ENCODE measurements at regions not wholly inside any gene's neighbourhood (a gene's known extent, or its start where the extent isn't known, plus 50 kb on each side); places are given as distances from the start of the nearest gene placed in this dataset.

- DNase-seq (no peak), ATAC-seq (no peak)
- no peak overlapping the region for H3K27ac Mint-ChIP-seq
- H3K4me3 Mint-ChIP-seq, result no peak overlapping the region
- H3K27me3 Mint-ChIP-seq, result peaks cover 95% of the 10 kb centered on the region
- no peaks in the 10 kb centered on the region for H3K4me1 Mint-ChIP-seq
- H3K9me3 Mint-ChIP-seq, result no peaks in the 10 kb centered on the region
These were observed 224.9 kb upstream of the FOXF1 start for GRCh38 chr16:86285421-86285820.

- ATAC-seq (no peak), DNase-seq (no peak)
- no peaks in the 10 kb centered on the region for H3K4me1 Mint-ChIP-seq
- H3K4me3 Mint-ChIP-seq, result no peak overlapping the region
- H3K27me3 Mint-ChIP-seq, result peaks cover 95% of the 10 kb centered on the region
- H3K27ac Mint-ChIP-seq, result no peak overlapping the region
- no peaks in the 10 kb centered on the region for H3K9me3 Mint-ChIP-seq
These were observed 224.1 kb upstream of the FOXF1 start for GRCh38 chr16:86285938-86286921.

GRCh38 chr16:86286991-86287663 is 223.2 kb upstream of the FOXF1 start:
- DNase-seq (no peak), ATAC-seq (no peak)
- Mint-ChIP-seq H3K4me1 (no peaks in the 10 kb centered on the region), H3K4me3 (no peak overlapping the region), H3K27me3 (peaks cover 95% of the 10 kb centered on the region), H3K9me3 (no peaks in the 10 kb centered on the region), H3K27ac (no peak overlapping the region)

- Mint-ChIP-seq H3K4me3 (no peak overlapping the region), H3K27me3 (peaks cover 100% of the 10 kb centered on the region), H3K4me1 (no peaks in the 10 kb centered on the region), H3K27ac (no peak overlapping the region), H3K9me3 (no peaks in the 10 kb centered on the region)
- DNase-seq (no peak), ATAC-seq (no peak)
These were observed 222.6 kb upstream of the FOXF1 start for GRCh38 chr16:86287664-86288201.

GRCh38 chr16:86288716-86289294 is 221.5 kb upstream of the FOXF1 start:
- Mint-ChIP-seq H3K4me1 (no peaks in the 10 kb centered on the region), H3K27me3 (peaks cover 100% of the 10 kb centered on the region), H3K9me3 (no peaks in the 10 kb centered on the region), H3K4me3 (no peak overlapping the region), H3K27ac (no peak overlapping the region)
- ATAC-seq (no peak), DNase-seq (no peak)

GRCh38 chr16:86289304-86289703 is 221.0 kb upstream of the FOXF1 start:
- Mint-ChIP-seq H3K27ac (no peak overlapping the region), H3K9me3 (no peaks in the 10 kb centered on the region), H3K4me1 (no peaks in the 10 kb centered on the region), H3K27me3 (peaks cover 100% of the 10 kb centered on the region), H3K4me3 (no peak overlapping the region)
- DNase-seq, result no peak
- ATAC-seq, result no peak

GRCh38 chr16:86289907-86290306 is 220.4 kb upstream of the FOXF1 start:
- Mint-ChIP-seq H3K4me1 (no peaks in the 10 kb centered on the region), H3K4me3 (no peak overlapping the region), H3K27me3 (peaks cover 100% of the 10 kb centered on the region), H3K27ac (no peak overlapping the region), H3K9me3 (no peaks in the 10 kb centered on the region)
- DNase-seq (no peak), ATAC-seq (no peak)

GRCh38 chr16:86291491-86291890 is 218.8 kb upstream of the FOXF1 start:
- ATAC-seq, result no peak
- Mint-ChIP-seq H3K27ac (peak overlapping the region in 1 of 2 donors; percentile 44), H3K4me3 (no peak overlapping the region), H3K9me3 (no peaks in the 10 kb centered on the region), H3K4me1 (no peaks in the 10 kb centered on the region), H3K27me3 (peaks cover 97% of the 10 kb centered on the region)
- no peak for DNase-seq

GRCh38 chr16:86292171-86292775 is 218.1 kb upstream of the FOXF1 start:
- Mint-ChIP-seq H3K4me3 (no peak overlapping the region), H3K27me3 (peaks cover 97% of the 10 kb centered on the region), H3K4me1 (no peaks in the 10 kb centered on the region), H3K9me3 (no peaks in the 10 kb centered on the region), H3K27ac (peak overlapping the region in 1 of 2 donors; percentile 20)
- ATAC-seq, result no peak
- DNase-seq, result no peak

GRCh38 chr16:86292942-86293341 is 217.4 kb upstream of the FOXF1 start:
- Mint-ChIP-seq H3K4me3 (no peak overlapping the region), H3K4me1 (peaks cover 6% of the 10 kb centered on the region), H3K9me3 (no peaks in the 10 kb centered on the region), H3K27me3 (peaks cover 97% of the 10 kb centered on the region), H3K27ac (no peak overlapping the region)
- DNase-seq, result no peak
- no peak for ATAC-seq

- Mint-ChIP-seq H3K27me3 (peaks cover 97% of the 10 kb centered on the region), H3K9me3 (no peaks in the 10 kb centered on the region), H3K4me1 (peaks cover 11% of the 10 kb centered on the region), H3K27ac (no peak overlapping the region), H3K4me3 (no peak overlapping the region)
- ATAC-seq (no peak), DNase-seq (no peak)
These were observed 216.4 kb upstream of the FOXF1 start for GRCh38 chr16:86293906-86294305.

GRCh38 chr16:86294535-86295196 is 215.7 kb upstream of the FOXF1 start:
- DNase-seq (no peak), ATAC-seq (no peak)
- Mint-ChIP-seq H3K9me3 (no peaks in the 10 kb centered on the region), H3K4me1 (peaks cover 11% of the 10 kb centered on the region), H3K27me3 (peaks cover 96% of the 10 kb centered on the region), H3K4me3 (no peak overlapping the region), H3K27ac (no peak overlapping the region)

- ATAC-seq (no peak), DNase-seq (no peak)
- no peaks in the 10 kb centered on the region for H3K9me3 Mint-ChIP-seq
- H3K4me1 Mint-ChIP-seq, result peaks cover 15% of the 10 kb centered on the region
- H3K27me3 Mint-ChIP-seq, result peaks cover 96% of the 10 kb centered on the region
- no peak overlapping the region for H3K27ac Mint-ChIP-seq
- no peak overlapping the region for H3K4me3 Mint-ChIP-seq
These were observed 214.1 kb upstream of the FOXF1 start for GRCh38 chr16:86296256-86296655.

GRCh38 chr16:86297391-86297790 is 212.9 kb upstream of the FOXF1 start:
- peaks cover 17% of the 10 kb centered on the region for H3K4me1 Mint-ChIP-seq
- H3K9me3 Mint-ChIP-seq, result no peaks in the 10 kb centered on the region
- no peak for ATAC-seq
- H3K4me3 Mint-ChIP-seq, result peak overlapping the region; percentile 25 to 39
- H3K27ac Mint-ChIP-seq, result no peak overlapping the region
- no peak for DNase-seq
- peaks cover 96% of the 10 kb centered on the region for H3K27me3 Mint-ChIP-seq
